GM19025 (cell line): ENCODE measurements at regions not wholly inside any gene's neighbourhood (a gene's known extent, or its start where the extent isn't known, plus 50 kb on each side); places are given as distances from the start of the nearest gene placed in this dataset.
"Not testable (repeated sequence)": the region's sequence is repeated elsewhere in the genome, so short reads cannot be mapped to it uniquely, and the experiment has no call there.

ENCODE experiments used
- ATAC-seq: cut with Tn5 transposase; IDR thresholded peaks from one replicate; pipeline ENCODE4 v1.9.1; 2021; ENCODE audit warnings: mild to moderate bottlenecking, low read depth, moderate library complexity; ENCODE audit not compliant: unreplicated experiment

DNA sequence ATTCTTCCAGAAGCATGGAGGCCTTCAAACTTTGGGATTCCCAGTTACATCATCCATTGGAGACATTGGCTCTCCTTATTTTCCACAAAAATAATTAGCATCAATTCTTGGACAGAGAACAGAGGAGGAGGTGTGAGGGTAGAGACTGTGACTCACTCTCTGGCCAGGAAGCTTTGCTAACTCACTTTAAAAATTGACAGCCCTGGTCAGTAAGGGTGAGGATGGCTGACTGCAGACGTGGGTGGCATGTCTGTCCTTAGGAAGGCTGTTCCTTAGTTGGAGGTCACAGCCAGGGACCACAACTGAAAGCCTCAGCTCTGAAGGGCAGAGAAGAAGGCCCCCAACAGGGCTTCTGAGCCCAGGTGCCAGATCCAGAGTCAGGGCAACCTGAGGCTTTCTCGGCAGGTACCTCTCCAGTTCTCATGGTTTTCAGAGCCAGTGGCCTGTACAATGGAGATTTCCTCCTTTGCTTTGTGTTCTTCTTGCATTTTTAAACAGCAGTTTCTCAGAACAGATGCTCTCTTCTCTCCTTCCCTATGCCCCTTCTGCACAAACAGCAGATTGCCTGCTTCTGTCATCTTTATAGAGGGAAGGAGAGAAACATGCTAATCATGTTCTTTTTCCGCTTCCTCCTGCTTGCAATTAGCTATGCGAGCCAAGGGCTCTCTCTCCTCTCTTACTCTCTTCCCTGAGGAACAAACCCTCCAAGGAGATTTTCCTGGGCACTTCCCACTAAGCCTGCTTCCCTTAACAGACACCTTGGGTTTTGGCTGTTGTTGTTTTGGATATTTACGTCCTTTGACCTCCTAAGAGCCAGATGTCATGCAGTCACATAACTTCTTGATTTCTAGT is 92.5 kb upstream of the ZNF366 start:
- no peak for ATAC-seq

DNA sequence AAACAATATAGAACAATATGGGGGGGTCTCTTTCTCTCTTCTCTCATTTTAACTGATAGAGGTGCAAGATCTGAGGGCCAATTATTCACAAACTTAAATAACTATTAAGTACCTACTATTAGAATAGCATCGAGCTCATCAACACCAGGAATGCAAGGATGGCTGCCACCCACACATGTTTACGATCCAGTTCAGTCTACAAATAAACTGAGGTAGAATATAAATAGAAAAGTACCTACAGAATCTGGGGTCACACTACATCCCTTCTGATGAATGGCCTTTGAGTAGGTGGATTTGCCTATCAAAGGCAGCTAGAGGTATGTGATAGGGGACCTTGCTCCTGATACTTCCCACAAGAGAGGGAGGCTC is 91.8 kb upstream of the ZNF366 start:
- no peak for ATAC-seq

DNA sequence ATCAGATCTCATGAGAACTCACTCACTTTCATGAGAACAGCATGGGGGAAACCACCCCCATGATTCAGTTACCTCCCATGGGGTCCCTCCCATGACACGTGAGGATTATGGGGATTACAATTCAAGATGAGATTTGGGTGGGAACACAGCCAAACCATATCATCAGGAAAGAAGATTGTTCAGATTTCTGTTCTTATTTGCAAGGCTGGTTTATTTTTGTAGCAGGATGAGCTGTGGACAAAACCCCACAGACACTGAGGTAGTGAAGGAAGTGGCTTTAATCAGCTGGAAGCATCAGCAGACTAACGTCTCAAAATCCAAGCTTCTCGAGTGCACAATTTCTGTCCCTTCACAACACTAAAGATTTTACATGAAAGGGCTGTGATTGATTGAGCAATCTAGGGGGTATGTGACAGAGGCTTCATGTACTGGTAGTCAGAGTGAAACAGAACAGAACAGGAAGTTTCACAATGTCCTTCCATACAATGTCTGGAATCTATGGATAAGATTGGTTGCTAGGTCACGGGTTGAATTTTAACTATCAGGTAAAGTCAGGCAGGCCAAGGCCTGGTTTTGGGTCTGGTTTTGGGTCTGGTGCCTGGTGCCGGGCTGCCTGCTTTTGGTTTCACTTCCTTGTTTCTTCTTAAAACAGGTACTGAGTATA is 91.3 kb upstream of the ZNF366 start:
- no peak for ATAC-seq

DNA sequence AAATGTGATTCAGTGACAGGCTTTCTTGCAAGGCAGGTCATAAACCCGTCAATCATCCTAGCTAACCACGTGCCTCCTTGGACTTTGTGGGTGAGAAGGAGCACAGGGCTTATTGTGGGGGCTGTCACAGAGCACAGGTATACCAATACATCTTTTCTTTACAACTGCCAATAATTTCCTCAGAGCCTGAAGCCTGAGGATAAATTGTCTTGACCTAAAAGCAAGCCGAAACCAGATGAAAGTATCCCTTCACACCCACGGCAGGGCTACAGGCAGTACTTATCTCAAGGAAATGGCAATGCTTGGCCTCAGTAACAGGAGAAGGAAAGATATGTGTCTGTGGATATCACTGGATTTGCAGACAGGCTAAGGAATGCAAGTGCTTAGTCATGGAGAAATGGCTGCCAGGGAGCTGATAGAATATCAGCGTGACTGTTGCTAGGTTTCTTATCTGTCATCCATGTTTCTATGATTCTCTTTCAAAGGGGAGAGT is 90.3 kb upstream of the ZNF366 start:
- ATAC-seq: no peak

DNA sequence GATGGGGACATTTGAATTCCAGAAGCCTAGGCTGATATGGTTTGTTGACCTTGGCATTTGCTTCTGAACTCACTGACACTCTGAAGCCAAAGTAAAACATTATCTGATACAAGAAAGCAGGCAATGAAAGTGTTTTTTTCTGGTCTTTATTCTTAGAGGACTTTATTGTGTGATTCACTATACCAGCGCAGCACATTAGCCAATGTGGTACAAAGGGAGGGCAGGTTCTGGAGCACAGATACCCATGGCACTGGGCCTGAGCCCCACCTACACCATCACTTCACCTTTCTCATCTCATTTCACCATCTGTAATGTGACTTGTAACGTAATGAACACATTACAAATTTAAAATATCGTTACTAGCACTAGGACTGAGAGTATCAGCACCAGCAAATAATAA is 89.7 kb upstream of the ZNF366 start:
- no peak for ATAC-seq

DNA sequence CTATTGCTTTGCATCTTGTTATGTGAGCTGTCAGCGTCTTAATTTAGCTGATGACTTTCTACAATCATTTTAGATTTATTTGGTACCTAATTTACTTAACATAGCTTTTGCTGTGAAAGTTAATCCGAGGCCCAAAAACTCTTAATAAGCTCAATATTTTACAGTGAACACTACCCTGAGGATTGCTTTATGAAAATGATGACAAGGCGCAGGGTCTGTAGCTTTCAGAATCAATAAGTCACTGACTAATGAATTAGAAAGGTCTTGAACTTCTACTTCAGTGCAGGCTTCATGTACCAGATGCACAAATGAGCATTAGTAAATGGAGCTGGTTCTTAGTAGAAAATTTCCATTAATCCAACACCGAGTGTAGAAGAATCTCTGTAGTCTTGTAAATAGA is 81.4 kb upstream of the ZNF366 start:
- no peak for ATAC-seq

DNA sequence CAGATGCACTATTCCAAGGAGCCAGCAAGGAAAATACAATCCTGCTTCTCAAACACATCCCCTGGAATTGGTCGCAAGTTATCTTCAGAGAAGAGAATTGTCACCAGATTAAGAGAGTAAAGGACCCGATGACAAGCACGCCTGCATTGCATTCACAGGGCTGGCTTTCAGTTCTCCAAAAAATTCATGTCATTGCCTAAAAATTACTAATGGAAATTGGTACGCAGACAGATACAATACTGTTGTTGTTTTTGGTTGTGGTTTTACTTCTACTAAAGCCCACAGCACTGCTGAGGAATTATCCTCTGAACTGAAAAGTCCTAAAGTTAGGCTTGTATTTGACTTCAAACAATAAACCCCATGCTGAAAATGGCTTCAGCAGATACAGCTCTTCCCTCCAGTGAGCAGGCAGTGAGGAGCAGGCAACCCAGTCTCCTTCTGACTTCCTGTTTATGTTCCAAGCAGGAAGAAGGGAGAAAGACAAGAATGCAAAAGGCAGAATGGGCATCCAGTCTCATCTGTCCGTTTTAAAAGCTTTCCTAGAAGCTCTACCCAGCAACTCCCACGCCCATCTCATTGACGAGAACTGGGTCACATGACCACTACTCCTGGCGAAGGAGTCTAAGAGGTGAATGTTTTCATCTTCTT is 80.6 kb upstream of the ZNF366 start:
- no peak for ATAC-seq

DNA sequence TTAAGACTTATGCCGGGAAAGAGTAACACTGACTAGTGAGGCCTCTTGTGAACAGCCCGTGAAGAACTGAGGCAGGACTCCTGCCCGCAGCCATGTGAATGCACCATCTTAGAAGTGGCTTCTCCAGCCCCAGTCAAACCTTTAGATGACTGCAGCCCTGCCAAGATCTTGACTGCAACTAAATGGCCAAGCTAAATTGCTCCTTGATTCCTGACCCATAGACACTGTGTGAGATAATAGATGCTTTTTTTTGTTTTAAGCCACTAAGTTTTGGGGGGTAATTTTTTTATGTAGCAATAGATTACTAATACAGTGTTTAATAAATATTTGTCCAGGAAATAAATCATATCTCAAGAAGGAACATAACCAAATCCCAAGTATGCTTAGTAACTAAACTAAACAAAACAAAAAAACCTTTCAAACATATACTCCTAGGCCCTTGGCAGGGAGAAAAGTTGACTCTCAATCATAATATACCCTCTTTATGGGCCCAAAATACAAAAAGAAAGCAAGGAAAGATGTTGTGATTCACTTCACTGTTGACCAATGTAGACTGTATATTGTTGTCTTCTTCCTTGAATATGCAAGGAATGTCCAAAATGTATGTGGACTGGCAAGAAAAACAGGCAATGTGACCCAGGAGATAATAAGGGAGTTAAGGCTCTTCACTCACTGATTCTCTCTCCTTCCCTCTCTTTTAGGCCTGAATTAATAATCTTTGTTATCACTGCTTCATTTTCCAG is 79.7 kb upstream of the ZNF366 start:
- ATAC-seq: no peak

DNA sequence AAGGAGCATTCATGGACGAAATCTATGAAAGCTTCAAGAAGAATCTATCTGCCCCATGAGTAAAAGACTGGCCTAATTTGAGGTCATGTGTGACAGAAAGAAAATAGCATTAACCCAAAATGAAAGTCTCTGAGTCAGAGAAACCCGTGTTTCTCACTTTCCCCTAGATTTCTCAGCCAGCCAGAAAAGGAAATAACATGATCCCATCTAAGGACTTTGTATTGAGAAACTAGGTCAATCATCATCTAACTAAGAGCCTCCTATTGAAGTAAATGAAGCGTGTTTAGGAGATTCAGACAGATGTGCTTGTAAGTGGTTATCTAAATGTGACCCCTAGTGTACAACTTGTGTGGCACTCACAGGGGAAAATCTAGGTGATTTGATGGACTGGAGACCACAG is 77.3 kb upstream of the ZNF366 start:
- no peak for ATAC-seq

DNA sequence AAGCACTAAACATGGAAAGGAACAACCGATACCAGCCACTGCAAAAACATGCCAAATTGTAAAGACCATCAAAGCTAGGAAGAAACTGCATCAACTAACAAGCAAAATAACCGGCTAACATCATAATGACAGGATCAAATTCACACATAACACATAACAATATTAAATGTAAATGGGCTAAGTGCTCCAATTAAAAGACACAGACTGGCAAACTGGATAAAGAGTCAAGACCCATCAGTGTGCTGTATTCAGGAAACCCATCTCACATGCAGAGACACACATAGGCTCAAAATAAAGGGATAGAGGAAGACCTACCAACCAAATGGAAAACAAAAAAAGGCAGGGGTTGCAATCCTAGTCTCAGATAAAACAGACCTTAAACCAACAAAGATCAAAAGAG is 72.1 kb upstream of the ZNF366 start:
- ATAC-seq: not testable (repeated sequence)

DNA sequence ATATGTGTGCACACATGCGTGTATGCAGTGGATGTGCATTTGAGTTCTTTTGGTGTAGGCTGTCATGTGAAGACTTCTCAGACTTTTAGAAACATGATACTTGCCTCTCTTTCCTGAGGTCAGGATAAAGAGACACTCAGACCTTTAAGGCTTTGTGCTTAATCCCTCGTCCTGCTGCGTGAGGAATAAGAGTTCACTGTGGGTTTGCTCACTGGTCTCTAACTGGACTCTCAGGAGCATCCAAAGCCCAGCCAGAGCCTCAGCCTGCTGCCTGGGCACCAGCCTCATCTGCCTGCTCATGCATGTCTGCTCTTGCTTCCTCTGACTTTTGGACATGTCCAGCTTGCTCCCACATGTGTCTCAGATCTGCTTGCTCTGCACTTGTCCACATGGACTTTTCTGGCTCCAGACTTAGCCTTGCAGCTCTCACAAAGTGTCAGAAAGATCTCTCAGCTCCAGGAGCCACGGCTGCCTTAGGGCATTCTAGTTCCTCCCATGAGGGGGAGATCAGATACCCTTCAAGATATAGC is 65.1 kb upstream of the ZNF366 start:
- no peak for ATAC-seq

DNA sequence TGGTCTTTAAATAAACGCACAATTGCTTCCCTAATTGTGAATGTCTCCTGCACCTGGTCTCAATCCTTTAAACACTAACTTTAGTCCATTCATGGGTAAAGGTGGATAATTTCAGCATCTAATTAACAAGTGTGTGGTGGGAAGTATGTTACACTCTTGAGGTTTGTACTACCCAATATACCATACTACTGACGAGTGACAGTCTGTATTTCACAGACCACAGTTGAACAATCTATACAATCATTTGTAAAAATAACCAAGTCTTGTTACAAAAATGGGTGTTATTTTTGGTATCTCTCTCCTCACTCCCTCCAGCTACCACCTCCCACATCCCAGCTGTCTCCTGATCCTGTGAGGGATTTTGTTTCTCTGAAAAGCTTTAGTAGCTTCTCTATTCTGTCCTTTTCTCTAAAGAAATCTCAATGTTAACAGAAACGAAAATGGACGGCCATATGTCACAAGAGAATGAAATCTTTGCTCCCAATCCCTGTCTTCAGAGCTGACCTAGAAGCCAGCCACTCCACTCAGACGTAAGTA is 62.3 kb upstream of the ZNF366 start:
- no peak for ATAC-seq

DNA sequence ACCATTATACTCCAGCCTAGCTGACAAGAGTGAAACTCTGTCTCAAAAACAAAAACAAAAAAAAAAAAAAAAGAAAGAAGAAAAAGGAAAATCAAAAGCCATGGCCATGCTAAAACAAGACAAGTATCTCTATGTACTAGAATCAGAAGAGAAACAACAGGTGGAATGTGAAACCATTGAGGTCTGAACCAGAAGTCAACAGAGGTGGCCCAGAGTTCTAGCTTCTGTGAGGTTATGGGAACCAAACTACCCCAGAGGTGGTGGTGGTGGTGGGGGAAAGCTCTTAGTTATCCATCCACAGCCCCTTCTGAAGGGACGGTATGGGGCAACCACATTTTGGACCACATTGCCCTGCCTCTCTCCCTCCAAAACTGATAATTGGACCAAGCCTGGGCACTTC is 59.5 kb upstream of the ZNF366 start:
- no peak for ATAC-seq

DNA sequence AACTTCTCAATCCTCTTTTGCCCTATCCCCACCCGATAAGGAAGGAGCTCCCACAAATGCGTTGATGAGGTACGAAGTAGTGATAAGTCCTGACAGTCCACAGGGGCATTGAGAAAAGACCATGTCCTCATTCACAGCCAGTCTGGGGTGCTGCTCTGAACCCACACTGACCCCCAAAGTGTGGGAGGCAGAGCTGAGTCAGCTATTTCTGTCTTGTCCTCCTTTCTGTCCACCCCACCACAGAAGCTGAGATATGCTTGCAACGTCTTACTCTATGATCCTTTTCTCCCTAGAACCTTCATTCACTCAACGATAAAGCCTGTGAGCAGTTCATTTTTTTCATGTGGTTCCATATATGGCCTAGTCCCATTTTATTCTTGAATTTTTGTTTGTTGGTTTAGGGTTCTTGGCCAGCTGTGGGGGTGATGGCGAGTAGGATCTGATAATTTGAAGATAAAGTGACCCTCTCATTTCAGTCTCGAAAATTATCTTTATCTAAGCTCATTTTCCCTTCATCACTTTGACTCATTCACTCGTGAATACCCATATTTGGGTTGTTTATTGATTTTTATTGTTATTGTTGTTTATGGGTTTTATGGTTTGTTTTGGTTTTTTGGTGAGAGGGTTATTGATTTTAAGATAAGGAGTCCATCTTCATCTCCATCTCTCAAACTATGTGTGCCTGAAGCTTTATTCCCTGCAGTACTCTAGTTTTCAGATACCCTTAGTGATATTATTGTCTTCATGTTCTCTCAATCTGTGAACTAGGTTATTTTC is 58.5 kb upstream of the ZNF366 start:
- no peak for ATAC-seq

DNA sequence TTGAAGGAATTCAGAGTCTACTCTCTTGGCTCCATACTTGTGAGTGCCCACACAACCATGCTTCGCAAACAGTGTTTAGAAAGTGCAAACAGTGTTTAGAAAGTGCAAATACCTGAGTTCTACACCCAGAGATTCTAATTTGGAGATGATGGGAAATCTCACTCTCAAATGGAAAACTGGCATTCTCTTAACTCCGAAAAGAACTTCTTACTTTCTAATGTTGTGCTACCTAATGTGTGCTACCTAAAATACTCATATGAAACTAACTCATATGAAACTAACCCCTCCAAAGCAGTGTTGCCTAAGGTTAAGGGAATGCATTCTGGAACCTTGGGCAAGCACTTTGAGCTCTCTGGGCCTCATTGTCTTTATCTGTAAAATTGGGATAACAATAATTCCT is 55.5 kb upstream of the ZNF366 start:
- ATAC-seq: no peak

DNA sequence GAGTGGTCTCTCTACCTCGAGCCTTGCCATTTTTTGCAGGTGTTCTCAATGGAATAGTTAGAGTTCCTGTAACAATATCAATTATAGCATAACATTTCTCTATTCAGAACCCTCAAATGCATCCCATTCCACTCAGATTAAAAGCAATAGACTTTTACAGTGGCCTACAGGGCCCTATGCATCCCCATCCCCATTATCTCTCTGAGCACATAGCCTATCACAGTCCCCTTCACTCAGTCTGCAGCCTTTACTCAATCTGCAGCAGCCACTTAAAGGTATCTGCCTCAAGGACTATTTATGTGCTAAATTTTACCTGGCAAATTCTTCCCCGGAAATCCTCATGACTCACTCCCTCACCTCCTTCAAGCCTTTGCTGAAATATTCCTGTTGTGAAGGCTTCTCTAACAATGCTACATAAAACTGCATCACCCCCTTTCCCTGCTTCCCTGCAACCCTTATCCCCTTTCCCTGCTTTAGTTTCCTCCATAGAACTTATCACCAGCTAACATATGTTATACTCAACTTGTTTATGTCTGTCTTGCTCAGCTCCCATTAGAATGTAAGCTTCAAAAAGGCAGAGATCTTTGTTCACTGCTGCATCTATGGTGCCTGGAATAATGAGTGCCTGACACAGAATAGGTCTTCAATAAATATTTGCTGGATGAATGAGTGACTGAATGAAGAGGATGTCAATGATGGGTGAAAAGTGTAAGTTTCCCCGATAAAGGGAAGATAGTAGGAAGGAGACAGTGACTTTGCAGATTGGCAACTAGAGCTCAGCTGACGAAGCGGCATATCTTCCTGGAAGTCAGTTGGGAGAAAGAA is 54.1 kb upstream of the ZNF366 start:
- no peak for ATAC-seq

DNA sequence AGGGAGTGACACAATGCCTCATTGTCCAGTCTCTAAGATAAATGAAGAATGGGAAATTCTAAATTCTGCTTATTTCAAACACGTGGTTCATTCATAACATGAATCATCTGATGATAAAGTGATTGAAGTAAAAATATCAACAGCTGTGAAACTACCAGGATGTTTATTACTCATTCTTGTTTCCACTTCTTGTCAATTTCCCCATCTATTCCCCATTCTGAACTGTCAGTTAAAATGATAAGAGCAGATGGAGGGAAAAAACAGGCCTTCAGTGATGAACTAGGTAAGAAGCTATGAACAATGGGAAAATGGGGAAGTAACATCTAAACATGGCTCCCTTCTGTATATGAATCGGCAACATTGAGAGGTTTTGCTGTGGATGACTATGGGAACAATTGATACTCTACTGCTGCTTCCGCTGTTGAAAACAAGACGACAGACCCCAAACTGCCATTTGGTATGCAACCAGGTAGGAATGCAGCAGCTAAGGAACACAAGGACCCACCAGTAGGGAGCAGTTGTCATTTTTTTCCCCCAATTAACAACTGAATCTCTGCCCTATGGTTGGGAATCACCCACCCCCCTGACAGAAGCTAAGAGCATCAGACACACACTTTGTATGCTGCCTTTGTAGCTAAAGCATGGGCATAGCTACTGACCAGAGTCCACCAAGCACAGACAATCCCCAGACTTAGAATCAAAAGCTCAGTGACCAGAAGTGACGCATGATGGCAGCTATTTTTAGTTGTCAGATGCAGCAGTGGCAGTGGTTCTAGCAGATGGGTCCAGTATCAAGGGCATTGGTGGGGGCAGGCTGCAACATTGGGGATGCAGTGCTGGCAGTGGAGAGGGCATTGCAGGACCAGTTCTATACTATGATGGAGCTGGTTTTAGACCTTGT is 52.9 kb upstream of the ZNF366 start:
- ATAC-seq: no peak

DNA sequence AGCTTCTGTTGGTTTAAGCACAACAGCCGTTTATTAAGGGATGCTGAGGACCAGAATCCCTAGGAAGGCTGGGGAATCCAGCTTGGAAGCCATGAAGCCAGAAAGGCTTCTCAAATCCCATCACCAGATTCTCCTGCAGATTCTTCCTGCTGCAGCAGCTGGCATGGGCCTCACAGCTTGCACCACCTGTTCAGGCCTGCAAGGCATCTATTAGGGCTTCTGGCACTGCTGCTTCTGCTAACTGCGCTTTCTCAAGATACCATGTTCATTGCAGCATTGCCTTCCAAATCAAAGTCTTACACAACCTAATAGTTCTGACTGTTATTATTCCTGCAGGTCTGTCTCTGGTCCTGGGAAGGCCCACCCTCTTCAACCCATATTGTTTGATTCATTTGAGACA is 51.2 kb upstream of the ZNF366 start:
- no peak for ATAC-seq
